Upper lobe of left lung (tissue), 4 donors: ENCODE measurements at regions not wholly inside any gene's neighbourhood (a gene's known extent, or its start where the extent isn't known, plus 50 kb on each side); places are given as distances from the start of the nearest gene placed in this dataset.

Experiments used
- EP300 ChIP-seq, 4 donors: sonication (generic); formaldehyde crosslinking; IDR thresholded peaks; one replicate each; pipeline ENCODE4 v1.5.1; 2017; ENCODE audit warnings: antibody characterized with exemption in 4 of 4, control low read depth in 2 of 4
- POLR2A ChIP-seq, 4 donors: fragments of 450-650 bp; IDR thresholded peaks; one replicate each; pipeline ENCODE4 v1.5.1; 2016 to 2017; ENCODE audit warnings: antibody characterized with exemption in 4 of 4, mild to moderate bottlenecking in 2 of 4
- POLR2AphosphoS5 ChIP-seq, 2 donors: sonication (generic); formaldehyde crosslinking; IDR thresholded peaks; one replicate each; pipeline ENCODE4 v1.5.1; 2017; ENCODE audit warnings: antibody characterized with exemption in 2 of 2
- TF ChIP-seq, protein P1 (sequence below), 6 experiments: fragments of 450-650 bp in 4 of 6; fragments of 200-600 bp in 2 of 6; sonication (generic) in 2 of 6; IDR thresholded peaks; one replicate each; pipeline ENCODE4 v1.5.1; 2016 to 2019; ENCODE audit warnings: antibody characterized with exemption in 6 of 6

DNA sequence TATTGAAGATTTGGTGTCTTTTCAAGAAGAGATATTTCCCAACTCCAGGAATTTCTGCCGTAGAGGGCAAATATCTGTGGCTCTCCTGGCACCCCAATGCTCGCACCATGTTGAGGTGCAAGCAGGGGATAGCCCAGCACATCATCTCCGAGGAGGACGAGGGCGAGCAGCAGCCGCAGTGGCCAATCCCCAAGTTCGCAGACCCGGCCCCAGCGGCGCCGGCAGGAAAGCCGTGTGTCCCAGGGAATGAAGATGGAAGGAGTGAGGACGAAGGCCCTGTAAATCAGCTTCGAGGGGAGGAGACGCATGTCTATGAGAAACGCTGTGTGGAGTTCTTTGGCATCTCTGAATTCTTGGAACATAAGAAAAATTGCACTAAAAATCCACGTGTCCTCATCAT, 213.4 kb upstream of the UBE2E2 start:
- TF ChIP-seq, protein P1, sequence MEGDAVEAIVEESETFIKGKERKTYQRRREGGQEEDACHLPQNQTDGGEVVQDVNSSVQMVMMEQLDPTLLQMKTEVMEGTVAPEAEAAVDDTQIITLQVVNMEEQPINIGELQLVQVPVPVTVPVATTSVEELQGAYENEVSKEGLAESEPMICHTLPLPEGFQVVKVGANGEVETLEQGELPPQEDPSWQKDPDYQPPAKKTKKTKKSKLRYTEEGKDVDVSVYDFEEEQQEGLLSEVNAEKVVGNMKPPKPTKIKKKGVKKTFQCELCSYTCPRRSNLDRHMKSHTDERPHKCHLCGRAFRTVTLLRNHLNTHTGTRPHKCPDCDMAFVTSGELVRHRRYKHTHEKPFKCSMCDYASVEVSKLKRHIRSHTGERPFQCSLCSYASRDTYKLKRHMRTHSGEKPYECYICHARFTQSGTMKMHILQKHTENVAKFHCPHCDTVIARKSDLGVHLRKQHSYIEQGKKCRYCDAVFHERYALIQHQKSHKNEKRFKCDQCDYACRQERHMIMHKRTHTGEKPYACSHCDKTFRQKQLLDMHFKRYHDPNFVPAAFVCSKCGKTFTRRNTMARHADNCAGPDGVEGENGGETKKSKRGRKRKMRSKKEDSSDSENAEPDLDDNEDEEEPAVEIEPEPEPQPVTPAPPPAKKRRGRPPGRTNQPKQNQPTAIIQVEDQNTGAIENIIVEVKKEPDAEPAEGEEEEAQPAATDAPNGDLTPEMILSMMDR (IDR thresholded peaks at IDR 0.05), result no peak
- no peak for TF ChIP-seq POLR2A (IDR thresholded peaks at IDR 0.05)
- no peak for TF ChIP-seq POLR2AphosphoS5 (IDR thresholded peaks at IDR 0.05)
- no peak for TF ChIP-seq EP300 (IDR thresholded peaks at IDR 0.05)
